ENCODE measurements at regions not wholly inside any gene's neighbourhood (a gene's known extent, or its start where the extent isn't known, plus 50 kb on each side); places are given as distances from the start of the nearest gene placed in this dataset.

- no peak for TF ChIP-seq CTCF (IDR thresholded peaks at IDR 0.05)
- no peak for TF ChIP-seq SIN3A (IDR thresholded peaks at IDR 0.05; ENCODE audit: borderline replicate concordance, insufficient read depth, low read depth, low read length)
- no peak for TF ChIP-seq TCF7L2 (IDR thresholded peaks at IDR 0.05; ENCODE audit: low read depth, low read length)
- TF ChIP-seq POLR2AphosphoS5 (IDR thresholded peaks at IDR 0.05; ENCODE audit: low read depth, low read length) = no peak
- TF ChIP-seq REST (IDR thresholded peaks at IDR 0.05; ENCODE audit: insufficient read depth in 1 of 2, low read depth in 2 of 2, low read length in 1 of 2) = no peak
These were observed 192.1 kb upstream of the TSC22D1 start for GRCh38 chr13:44768239-44768638.
